Right lobe of liver (tissue), 6 donors: ENCODE measurements at regions not wholly inside any gene's neighbourhood (a gene's known extent, or its start where the extent isn't known, plus 50 kb on each side); places are given as distances from the start of the nearest gene placed in this dataset.

Source experiments
- ATAC-seq, 4 donors: fragments of 200-7000 bp; cut with Tn5 transposase; one replicate each; pipeline ENCODE4 v1.9.1; 2020; ENCODE audit warnings: mild to moderate bottlenecking in 4 of 4, moderate library complexity in 4 of 4
- DNase-seq, 3 donors: peaks; one replicate each; pipeline ENCODE4 v3.0.0-alpha.2; 2020
- H3K27ac ChIP-seq, 3 donors: fragments of 200-600 bp; one replicate each; pipeline ENCODE4 v1.8.0; 2022
- H3K27me3 ChIP-seq, 2 donors: fragments of 200-600 bp; one replicate each; pipeline ENCODE4 v1.8.0; 2022
- H3K36me3 ChIP-seq, 4 donors: fragments of 200-600 bp; sonication (generic) in 1 of 4; one replicate each; pipeline versions ENCODE4 v1.5.1 to v1.8.0; 2017 to 2022; ENCODE audit warnings: control low read depth in 1 of 4
- H3K4me1 ChIP-seq, 4 donors: fragments of 200-600 bp; sonication (generic) in 1 of 4; one replicate each; pipeline versions ENCODE4 v1.5.1 to v1.8.0; 2017 to 2022; ENCODE audit warnings: control low read depth in 1 of 4
- H3K4me3 ChIP-seq, 3 donors: fragments of 200-600 bp; one replicate each; pipeline ENCODE4 v1.8.0; 2022
- H3K9me3 ChIP-seq, 4 donors: fragments of 200-600 bp; sonication (generic) in 1 of 4; one replicate each; pipeline versions ENCODE4 v1.5.1 to v1.8.0; 2017 to 2022; ENCODE audit warnings: control low read depth in 1 of 4
- CTCF ChIP-seq, 4 donors: fragments of 200-600 bp in 3 of 4; fragments of 450-650 bp in 1 of 4; IDR thresholded peaks; one replicate each; pipeline versions ENCODE4 v1.5.1 to v1.8.0; 2016 to 2022; ENCODE audit warnings: antibody characterized with exemption in 4 of 4, mild to moderate bottlenecking in 2 of 4
- POLR2A ChIP-seq: fragments of 450-650 bp; IDR thresholded peaks from one replicate; pipeline ENCODE4 v1.6.1; 2017; ENCODE audit warnings: antibody characterized with exemption, mild to moderate bottlenecking
- WGBS: methylation state at CpG from one replicate; pipeline ENCODE4 v1.1.6; 2018; ENCODE audit warnings: low coverage, low lambda C conversion rate; ENCODE audit not compliant: insufficient coverage; ENCODE audit errors: missing lambda C conversion rate; 5-methylcytosine and 5-hydroxymethylcytosine counted together
- intact Hi-C, 2 donors: fragments of 100-400 bp; cut with DNase I; formaldehyde crosslinking; loops; one replicate each; pipeline versions ENCODE4 v1.11.2 to v1.14.1; 2022
- donor health status: DM: no; HTN: yes; CAD: no.
- donor health status: DM: no; HTN: no; CAD: no.
- donor health status: DM: no; HTN: no; CAD: no.
- donor health status: DM: no; HTN: yes; CAD: no.
- donor health status: DM: no; HTN: yes; CAD: no.

- ATAC-seq: no peak
- TF ChIP-seq POLR2A (no peak), CTCF (IDR thresholded peaks at IDR 0.05) (no peak)
- no peak overlapping the region for H3K27ac ChIP-seq
- no peaks in the 10 kb centered on the region for H3K9me3 ChIP-seq
- peaks cover 3 to 15% of the 10 kb centered on the region in 2 donors for H3K27me3 ChIP-seq
- peaks cover 0 to 6% (median 0%) of the 10 kb centered on the region in 4 donors for H3K4me1 ChIP-seq
- intact Hi-C loops: no loop called here
- no peak for DNase-seq
- no peaks in the 10 kb centered on the region for H3K36me3 ChIP-seq
- 51% methylated on average over 4 of the region's 4 CpGs for WGBS
- no peak overlapping the region for H3K4me3 ChIP-seq
Observed at GRCh38 chr21:38664841-38665240, 140.9 kb upstream of the ETS2 start.

- TF ChIP-seq CTCF (IDR thresholded peaks at IDR 0.05): no peak
- TF ChIP-seq POLR2A: no peak
- ATAC-seq: peak in 1 of 4 donors; percentile 27
- WGBS: 67% methylated on average over 11 of the region's 11 CpGs
Observed at GRCh38 chr21:38667291-38667870, 138.3 kb upstream of the ETS2 start.

GRCh38 chr21:38668067-38668466, 137.7 kb upstream of the ETS2 start:
- no peaks in the 10 kb centered on the region for H3K27me3 ChIP-seq
- 38% methylated on average over 1 of the region's 1 CpG for WGBS
- DNase-seq: no peak
- ATAC-seq: no peak
- H3K27ac ChIP-seq: no peak overlapping the region
- H3K9me3 ChIP-seq: no peaks in the 10 kb centered on the region
- intact Hi-C loops: no loop called here
- no peak overlapping the region for H3K4me3 ChIP-seq
- no peak for TF ChIP-seq CTCF (IDR thresholded peaks at IDR 0.05)
- no peak for TF ChIP-seq POLR2A
- no peaks in the 10 kb centered on the region for H3K4me1 ChIP-seq
- H3K36me3 ChIP-seq: no peaks in the 10 kb centered on the region

More at GRCh38 chr21:38667291-38667870, 138.3 kb upstream of the ETS2 start:
- Histone ChIP-seq H3K36me3 (no peaks in the 10 kb centered on the region), H3K27me3 (no peaks in the 10 kb centered on the region), H3K9me3 (no peaks in the 10 kb centered on the region), H3K4me3 (no peak overlapping the region), H3K4me1 (no peaks in the 10 kb centered on the region), H3K27ac (no peak overlapping the region)
- no peak for DNase-seq
- intact Hi-C loops: no loop called here

GRCh38 chr21:38668541-38668940, 137.2 kb upstream of the ETS2 start:
- intact Hi-C loops: no loop called here
- H3K4me3 ChIP-seq: no peak overlapping the region
- H3K4me1 ChIP-seq: no peaks in the 10 kb centered on the region
- H3K27me3 ChIP-seq: no peaks in the 10 kb centered on the region
- TF ChIP-seq CTCF (IDR thresholded peaks at IDR 0.05): no peak
- TF ChIP-seq POLR2A: no peak
- peak in 2 of 4 donors; percentile 22 to 30 for ATAC-seq
- no peaks in the 10 kb centered on the region for H3K36me3 ChIP-seq
- WGBS: 61% methylated on average over 4 of the region's 6 CpGs
- no peak overlapping the region for H3K27ac ChIP-seq
- DNase-seq: no peak
- H3K9me3 ChIP-seq: no peaks in the 10 kb centered on the region

- no peaks in the 10 kb centered on the region for H3K27me3 ChIP-seq
- H3K4me1 ChIP-seq: no peaks in the 10 kb centered on the region
- no peak overlapping the region for H3K4me3 ChIP-seq
- WGBS: 65% methylated on average over 6 of the region's 6 CpGs
- H3K27ac ChIP-seq: no peak overlapping the region
- ATAC-seq (peak; percentile 59 to 88 (median 66)), DNase-seq (no peak)
- no peaks in the 10 kb centered on the region for H3K36me3 ChIP-seq
- no peaks in the 10 kb centered on the region for H3K9me3 ChIP-seq
- intact Hi-C loops: no loop called here
- TF ChIP-seq CTCF (IDR thresholded peaks at IDR 0.05): peak; percentile 39 to 52 (median 48)
- TF ChIP-seq POLR2A: no peak
Observed at GRCh38 chr21:38669186-38669585, 136.5 kb upstream of the ETS2 start.
